ENCODE measurements at regions not wholly inside any gene's neighbourhood (a gene's known extent, or its start where the extent isn't known, plus 50 kb on each side); places are given as distances from the start of the nearest gene placed in this dataset.
"Not testable (repeated sequence)": the region's sequence is repeated elsewhere in the genome, so short reads cannot be mapped to it uniquely, and the experiment has no call there.

GRCh38 chr11:67727066-67728040 is 52.9 kb upstream of the ALDH3B2 start:
- intact Hi-C loops (cut with DNase I); DNase-seq; H3K4me3 ChIP-seq; H3K9me3 ChIP-seq; H3K27ac ChIP-seq; H3K36me3 ChIP-seq: not testable (repeated sequence)
- TF ChIP-seq, protein P1, sequence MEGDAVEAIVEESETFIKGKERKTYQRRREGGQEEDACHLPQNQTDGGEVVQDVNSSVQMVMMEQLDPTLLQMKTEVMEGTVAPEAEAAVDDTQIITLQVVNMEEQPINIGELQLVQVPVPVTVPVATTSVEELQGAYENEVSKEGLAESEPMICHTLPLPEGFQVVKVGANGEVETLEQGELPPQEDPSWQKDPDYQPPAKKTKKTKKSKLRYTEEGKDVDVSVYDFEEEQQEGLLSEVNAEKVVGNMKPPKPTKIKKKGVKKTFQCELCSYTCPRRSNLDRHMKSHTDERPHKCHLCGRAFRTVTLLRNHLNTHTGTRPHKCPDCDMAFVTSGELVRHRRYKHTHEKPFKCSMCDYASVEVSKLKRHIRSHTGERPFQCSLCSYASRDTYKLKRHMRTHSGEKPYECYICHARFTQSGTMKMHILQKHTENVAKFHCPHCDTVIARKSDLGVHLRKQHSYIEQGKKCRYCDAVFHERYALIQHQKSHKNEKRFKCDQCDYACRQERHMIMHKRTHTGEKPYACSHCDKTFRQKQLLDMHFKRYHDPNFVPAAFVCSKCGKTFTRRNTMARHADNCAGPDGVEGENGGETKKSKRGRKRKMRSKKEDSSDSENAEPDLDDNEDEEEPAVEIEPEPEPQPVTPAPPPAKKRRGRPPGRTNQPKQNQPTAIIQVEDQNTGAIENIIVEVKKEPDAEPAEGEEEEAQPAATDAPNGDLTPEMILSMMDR (IDR thresholded peaks at IDR 0.05): peak in 1 of 6 experiments; percentile 10
- H3K27me3 ChIP-seq: peaks cover 0 to 17% (median 0%) of the 10 kb centered on the region in 4 donors
- peaks cover 0 to 26% (median 4%) of the 10 kb centered on the region in 3 donors for H3K4me1 ChIP-seq
- 43 to 60% methylated on average over 9 to 18 of the region's 19 CpGs for WGBS, 2 donors

Small RNAs in the stretch of these regions (small RNA-seq; reads per million reads assigned to genes)
- 0 reads per million in 4 donors for gene AP003385.4
- gene AP003716.2: 0 reads per million in 4 donors
- gene RNU6-46P: 0 to 0.15 (median 0) reads per million in 4 donors

Data from esophagus squamous epithelium (tissue), 5 donors.